ENCODE measurements at regions not wholly inside any gene's neighbourhood (a gene's known extent, or its start where the extent isn't known, plus 50 kb on each side); places are given as distances from the start of the nearest gene placed in this dataset.
A peak's percentile ranks its signal among the peaks of the same experiment; 100 is the strongest.

GRCh38 chr15:35986191-35986721, 440.3 kb upstream of the DPH6 start:
- Mint-ChIP-seq H3K9me3 (peaks cover 0 to 3% (median 2%) of the 10 kb centered on the region in 3 donors), H3K27ac (peak overlapping the region in 1 of 3 donors; percentile 13), H3K4me3 (no peak overlapping the region), H3K36me3 (no peaks in the 10 kb centered on the region), H3K4me1 (no peaks in the 10 kb centered on the region), H3K27me3 (no peaks in the 10 kb centered on the region)

- Mint-ChIP-seq H3K36me3 (no peaks in the 10 kb centered on the region), H3K4me1 (no peaks in the 10 kb centered on the region), H3K27ac (no peak overlapping the region), H3K27me3 (no peaks in the 10 kb centered on the region), H3K9me3 (peaks cover 0 to 3% (median 2%) of the 10 kb centered on the region in 3 donors), H3K4me3 (no peak overlapping the region)
Observed at GRCh38 chr15:35987056-35987455, 441.1 kb upstream of the DPH6 start.

GRCh38 chr15:35991386-35991785, 445.4 kb upstream of the DPH6 start:
- Mint-ChIP-seq H3K9me3 (peaks cover 0 to 5% (median 2%) of the 10 kb centered on the region in 3 donors), H3K4me3 (no peak overlapping the region), H3K27ac (no peak overlapping the region), H3K4me1 (no peaks in the 10 kb centered on the region), H3K36me3 (no peaks in the 10 kb centered on the region), H3K27me3 (no peaks in the 10 kb centered on the region)

- H3K36me3 Mint-ChIP-seq, result no peaks in the 10 kb centered on the region
- H3K4me3 Mint-ChIP-seq, result no peak overlapping the region
- H3K27me3 Mint-ChIP-seq, result no peaks in the 10 kb centered on the region
- no peak overlapping the region for H3K27ac Mint-ChIP-seq
- peaks cover 0 to 3% (median 2%) of the 10 kb centered on the region in 3 donors for H3K9me3 Mint-ChIP-seq
- no peaks in the 10 kb centered on the region for H3K4me1 Mint-ChIP-seq
Observed at GRCh38 chr15:35992791-35993190, 446.8 kb upstream of the DPH6 start.

GRCh38 chr15:35993196-35993595, 447.2 kb upstream of the DPH6 start:
- Mint-ChIP-seq H3K36me3 (no peaks in the 10 kb centered on the region), H3K9me3 (peaks cover 0 to 3% (median 2%) of the 10 kb centered on the region in 3 donors), H3K4me3 (no peak overlapping the region), H3K27me3 (no peaks in the 10 kb centered on the region), H3K4me1 (no peaks in the 10 kb centered on the region), H3K27ac (no peak overlapping the region)

GRCh38 chr15:35994876-35995275, 448.9 kb upstream of the DPH6 start:
- peaks cover 0 to 6% (median 3%) of the 10 kb centered on the region in 3 donors for H3K9me3 Mint-ChIP-seq
- no peak overlapping the region for H3K4me3 Mint-ChIP-seq
- H3K27ac Mint-ChIP-seq, result no peak overlapping the region
- H3K27me3 Mint-ChIP-seq, result no peaks in the 10 kb centered on the region
- H3K36me3 Mint-ChIP-seq, result no peaks in the 10 kb centered on the region
- no peaks in the 10 kb centered on the region for H3K4me1 Mint-ChIP-seq

DNA sequence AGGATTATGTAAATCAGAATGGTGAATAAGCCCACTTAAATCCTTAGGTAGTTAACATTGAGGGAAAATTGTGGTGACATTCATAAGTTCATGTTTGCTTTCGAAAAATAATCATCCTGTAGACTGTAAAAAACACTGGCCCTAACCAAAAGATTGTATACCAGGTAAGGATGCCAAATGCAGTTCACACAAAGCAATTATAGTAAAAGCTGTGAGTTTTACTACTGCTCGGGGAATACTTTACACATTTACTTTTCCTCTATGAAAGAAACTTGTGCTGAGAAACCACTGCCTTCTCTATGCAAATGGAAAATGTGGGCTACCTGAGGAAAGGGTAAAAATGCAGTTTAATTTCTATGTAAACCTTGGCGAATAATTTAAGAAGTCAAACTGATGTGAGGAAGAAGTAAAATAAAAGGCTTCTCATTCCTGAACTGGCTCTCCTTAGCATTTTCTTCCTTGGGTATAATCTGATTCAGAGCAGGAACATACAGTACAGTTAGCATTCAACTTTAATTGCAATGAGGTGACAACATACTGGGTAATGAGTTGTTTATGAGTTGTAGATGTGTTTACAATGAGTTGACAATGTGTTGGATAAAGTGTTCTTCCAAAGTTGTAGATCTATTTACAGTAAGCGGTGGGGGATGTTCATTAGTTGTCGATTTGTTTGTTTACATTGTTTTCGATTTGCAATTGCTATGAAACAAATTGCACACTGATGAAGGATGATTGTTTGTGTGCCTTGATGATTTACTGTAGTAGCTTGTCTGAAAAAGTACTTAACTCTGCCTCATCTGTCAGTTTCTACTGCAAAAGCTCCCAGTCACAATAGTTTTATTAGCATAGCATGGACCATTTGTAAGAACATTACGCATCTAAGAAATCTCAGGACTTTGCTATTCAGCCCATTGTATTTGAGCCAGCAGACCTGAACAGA, 453.0 kb upstream of the DPH6 start:
- H3K36me3 Mint-ChIP-seq, result no peaks in the 10 kb centered on the region
- H3K9me3 Mint-ChIP-seq, result peaks cover 4 to 5% (median 4%) of the 10 kb centered on the region in 3 donors
- H3K4me1 Mint-ChIP-seq, result no peaks in the 10 kb centered on the region
- no peak overlapping the region for H3K4me3 Mint-ChIP-seq
- H3K27me3 Mint-ChIP-seq, result no peaks in the 10 kb centered on the region
- H3K27ac Mint-ChIP-seq, result no peak overlapping the region

DNA sequence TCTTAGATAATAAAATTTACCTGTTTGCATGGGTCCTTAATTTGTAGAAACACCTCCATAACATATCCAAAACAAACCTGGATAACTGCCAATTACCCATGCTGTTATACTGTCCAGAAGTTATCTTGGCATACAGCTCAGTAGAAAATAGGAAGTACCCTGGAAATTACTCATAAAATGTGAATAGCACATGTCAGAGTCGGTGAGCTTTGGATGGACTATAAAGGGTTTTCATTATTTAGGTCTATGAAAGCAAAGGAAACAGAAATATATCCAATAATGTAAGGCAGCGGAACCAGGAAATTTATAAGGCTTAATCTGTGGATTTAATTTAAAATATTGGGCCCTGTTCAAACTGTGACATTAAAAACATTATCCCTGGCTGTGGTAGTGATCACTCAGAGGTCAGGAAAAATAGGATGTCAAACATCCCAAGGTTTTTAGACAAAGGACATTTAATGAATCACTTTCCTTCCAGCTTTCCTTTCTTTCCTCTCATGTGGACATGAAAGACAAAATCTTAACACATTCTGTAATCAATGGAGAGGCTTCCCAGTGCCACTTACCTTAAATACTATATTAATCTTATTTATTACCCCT, 459.0 kb upstream of the DPH6 start:
- Mint-ChIP-seq H3K36me3 (no peaks in the 10 kb centered on the region), H3K27ac (no peak overlapping the region), H3K9me3 (peaks cover 2 to 4% (median 3%) of the 10 kb centered on the region in 3 donors), H3K4me3 (no peak overlapping the region), H3K27me3 (no peaks in the 10 kb centered on the region), H3K4me1 (no peaks in the 10 kb centered on the region)

GRCh38 chr15:36005542-36005941, 459.6 kb upstream of the DPH6 start:
- Mint-ChIP-seq H3K27ac (no peak overlapping the region), H3K9me3 (peaks cover 2% of the 10 kb centered on the region in 3 donors), H3K4me3 (no peak overlapping the region), H3K36me3 (no peaks in the 10 kb centered on the region), H3K27me3 (no peaks in the 10 kb centered on the region), H3K4me1 (no peaks in the 10 kb centered on the region)

DNA sequence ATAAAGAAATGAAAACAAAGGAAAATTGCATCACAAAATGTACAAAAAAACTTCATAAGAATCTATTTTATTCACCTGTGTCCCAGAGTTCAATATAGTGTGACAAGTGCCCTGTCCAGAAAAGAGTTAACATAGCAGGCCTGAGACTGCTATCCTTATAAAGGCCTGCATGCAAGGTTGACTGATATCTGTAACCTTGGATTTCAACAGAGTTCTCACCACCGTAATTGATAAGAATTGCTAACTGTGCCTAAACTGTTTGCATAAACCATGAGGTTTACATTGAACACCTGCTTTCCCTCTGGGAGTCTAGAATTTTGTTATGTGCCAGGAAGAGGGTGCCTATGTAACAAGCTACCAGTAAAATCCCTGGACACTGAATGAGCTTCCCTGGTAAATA, 461.7 kb upstream of the DPH6 start:
- Mint-ChIP-seq H3K27me3 (no peaks in the 10 kb centered on the region), H3K9me3 (peaks cover 0 to 4% (median 0%) of the 10 kb centered on the region in 3 donors), H3K4me1 (no peaks in the 10 kb centered on the region), H3K27ac (no peak overlapping the region), H3K36me3 (no peaks in the 10 kb centered on the region), H3K4me3 (no peak overlapping the region)

DNA sequence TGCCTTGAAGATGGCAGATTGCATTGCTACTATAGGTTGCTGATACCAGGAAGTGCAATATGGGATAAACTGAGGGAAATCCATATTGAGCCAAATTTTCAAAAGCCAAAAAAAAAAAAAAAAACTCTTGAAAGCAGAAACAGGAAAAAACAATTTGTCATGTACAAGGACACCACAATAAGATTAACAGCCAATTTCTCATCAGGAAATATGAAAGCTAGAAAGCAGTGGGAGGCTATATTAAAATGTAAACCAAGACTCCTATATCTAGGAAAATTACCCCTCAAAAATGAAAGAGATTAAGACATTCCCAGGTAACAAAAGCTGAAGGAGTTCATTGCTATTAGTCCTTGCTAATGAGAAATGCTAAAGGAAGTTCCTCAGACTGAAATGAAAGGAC, 462.8 kb upstream of the DPH6 start:
- peaks cover 0 to 4% (median 0%) of the 10 kb centered on the region in 3 donors for H3K9me3 Mint-ChIP-seq
- H3K36me3 Mint-ChIP-seq, result no peaks in the 10 kb centered on the region
- no peaks in the 10 kb centered on the region for H3K4me1 Mint-ChIP-seq
- H3K4me3 Mint-ChIP-seq, result no peak overlapping the region
- no peaks in the 10 kb centered on the region for H3K27me3 Mint-ChIP-seq
- no peak overlapping the region for H3K27ac Mint-ChIP-seq

GRCh38 chr15:36024031-36024688, 478.2 kb upstream of the DPH6 start:
- H3K4me1 Mint-ChIP-seq, result no peaks in the 10 kb centered on the region

GRCh38 chr15:36026627-36027283, 480.8 kb upstream of the DPH6 start:
- Mint-ChIP-seq H3K9me3 (peaks cover 0 to 4% (median 4%) of the 10 kb centered on the region in 3 donors), H3K27me3 (no peaks in the 10 kb centered on the region), H3K27ac (no peak overlapping the region), H3K4me1 (no peaks in the 10 kb centered on the region), H3K36me3 (no peaks in the 10 kb centered on the region), H3K4me3 (no peak overlapping the region)

More at GRCh38 chr15:36024031-36024688, 478.2 kb upstream of the DPH6 start:
- no peaks in the 10 kb centered on the region for H3K36me3 Mint-ChIP-seq
- H3K27ac Mint-ChIP-seq, result no peak overlapping the region
- no peak overlapping the region for H3K4me3 Mint-ChIP-seq
- H3K9me3 Mint-ChIP-seq, result peaks cover 0 to 4% (median 4%) of the 10 kb centered on the region in 3 donors
- no peaks in the 10 kb centered on the region for H3K27me3 Mint-ChIP-seq

GRCh38 chr15:36029606-36030210, 483.7 kb upstream of the DPH6 start:
- Mint-ChIP-seq H3K27ac (no peak overlapping the region), H3K36me3 (peaks cover 2% of the 10 kb centered on the region), H3K9me3 (peaks cover 0 to 4% (median 2%) of the 10 kb centered on the region in 3 donors), H3K4me1 (no peaks in the 10 kb centered on the region), H3K27me3 (no peaks in the 10 kb centered on the region), H3K4me3 (no peak overlapping the region)

Data from IgD-negative memory B cell (primary cell).